Stimulated activated CD4-positive, alpha-beta T cell treated with anti-CD3 and anti-CD28 coated beads, Interleukin-15, amount 100 ng/mL, for 24 hours (primary cell): ENCODE measurements at regions not wholly inside any gene's neighbourhood (a gene's known extent, or its start where the extent isn't known, plus 50 kb on each side); places are given as distances from the start of the nearest gene placed in this dataset.
"Not testable (repeated sequence)": the region's sequence is repeated elsewhere in the genome, so short reads cannot be mapped to it uniquely, and the experiment has no call there.

ENCODE experiments used
- DNase-seq: peaks from one replicate; pipeline ENCODE4 v3.0.0-alpha.2; 2020

GRCh38 chr4:189498457-189498856 is 442.2 kb upstream of the FRG1 start:
- DNase-seq: no peak

- no peak for DNase-seq
Measured at GRCh38 chr4:189499696-189500095, 441.0 kb upstream of the FRG1 start.

- DNase-seq: no peak
Measured at GRCh38 chr4:189500970-189501369, 439.7 kb upstream of the FRG1 start.

- DNase-seq: no peak
Measured at GRCh38 chr4:189502841-189503435, 437.7 kb upstream of the FRG1 start.

DNA sequence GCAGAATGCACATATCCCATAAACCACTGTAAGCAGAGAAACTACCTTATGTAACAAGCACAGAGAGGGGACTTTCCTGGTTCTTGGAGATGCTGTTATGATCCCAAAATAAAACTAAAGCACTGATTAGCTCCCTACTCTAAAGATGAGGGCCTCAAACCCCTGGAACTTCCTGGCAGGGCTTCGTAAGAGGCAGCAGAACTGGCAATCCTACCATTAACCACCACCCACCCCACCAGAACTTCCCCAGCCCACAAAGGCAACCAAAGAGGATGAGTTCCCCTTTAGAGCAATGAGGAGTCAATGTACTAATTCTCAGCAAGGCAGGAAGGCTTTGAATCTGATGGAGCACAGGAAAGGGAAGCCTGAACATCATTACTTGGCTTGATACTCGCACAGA is 436.5 kb upstream of the FRG1 start:
- DNase-seq: no peak

DNA sequence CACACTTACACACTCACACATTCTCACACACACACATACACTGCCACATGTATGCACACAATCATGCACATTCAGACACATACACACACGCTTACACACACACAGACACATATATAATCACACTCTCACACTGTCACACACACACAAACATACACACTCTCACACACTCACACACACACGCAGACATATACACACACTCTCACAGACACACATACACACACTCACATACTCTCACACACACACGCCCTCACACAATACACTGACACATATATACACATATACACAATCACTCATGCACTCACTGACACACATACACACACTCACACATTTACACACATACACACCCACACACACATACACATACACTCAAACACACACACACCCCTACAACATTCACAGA is 435.3 kb upstream of the FRG1 start:
- no peak for DNase-seq

DNA sequence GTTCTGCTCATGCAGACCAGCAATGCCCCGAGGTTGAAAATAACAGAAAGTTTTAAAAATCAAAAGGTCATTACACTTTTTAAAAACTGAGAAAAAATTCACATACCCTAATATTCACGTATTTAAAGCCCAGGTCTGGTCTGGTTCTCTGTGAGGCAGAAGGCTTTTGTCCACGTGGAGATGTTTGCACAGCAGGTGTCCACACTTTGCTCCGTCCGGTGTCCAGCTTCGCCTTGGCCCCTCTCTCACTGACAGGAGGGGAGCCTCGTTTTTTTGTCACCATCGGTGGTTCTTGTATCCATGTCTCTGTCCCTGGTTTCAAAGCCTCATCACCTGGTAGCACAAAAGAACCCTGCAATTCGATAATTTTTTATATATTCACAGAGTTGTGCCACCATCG is 434.6 kb upstream of the FRG1 start:
- DNase-seq: no peak

DNA sequence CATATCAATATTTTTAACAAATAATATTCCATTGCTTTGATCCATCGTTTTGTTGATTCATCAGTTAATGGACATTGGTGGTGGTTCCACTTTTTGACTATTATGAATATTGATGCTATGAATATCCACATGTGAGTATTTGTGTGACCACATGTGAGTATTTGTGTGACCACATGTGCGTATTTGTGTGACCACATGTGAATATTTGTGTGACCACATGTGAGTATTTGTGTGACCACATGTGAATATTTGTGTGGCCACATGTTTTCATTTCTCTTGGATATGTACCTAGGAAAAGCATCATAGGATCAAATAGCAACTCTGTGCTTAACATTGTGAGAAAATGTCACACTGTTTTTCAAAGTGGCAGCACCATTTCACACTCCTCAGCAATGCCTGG is 433.6 kb upstream of the FRG1 start:
- no peak for DNase-seq

DNA sequence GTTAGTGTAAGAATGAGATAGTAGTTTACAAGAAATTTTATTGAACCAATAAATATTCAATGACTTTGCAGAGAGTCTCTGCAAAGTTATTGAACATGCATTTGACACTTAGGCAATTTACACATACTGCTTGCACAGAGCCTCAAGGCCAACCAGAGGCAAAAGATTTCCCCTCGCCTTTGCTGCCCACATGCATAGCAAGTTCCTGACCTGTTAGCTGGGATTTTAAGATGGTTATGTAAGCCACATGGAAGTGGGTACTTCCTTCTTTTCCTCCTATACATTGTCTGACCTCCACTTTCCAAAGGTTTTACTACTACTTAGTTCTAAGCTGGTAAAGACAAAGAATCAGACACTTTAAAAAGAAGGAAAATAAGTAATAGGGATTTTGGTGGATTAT is 430.1 kb upstream of the FRG1 start:
- no peak for DNase-seq

- no peak for DNase-seq
Measured at GRCh38 chr4:189511581-189511980, 429.1 kb upstream of the FRG1 start.

- no peak for DNase-seq
Measured at GRCh38 chr4:189513421-189513820, 427.3 kb upstream of the FRG1 start.

- no peak for DNase-seq
Measured at GRCh38 chr4:189514209-189514608, 426.5 kb upstream of the FRG1 start.

DNA sequence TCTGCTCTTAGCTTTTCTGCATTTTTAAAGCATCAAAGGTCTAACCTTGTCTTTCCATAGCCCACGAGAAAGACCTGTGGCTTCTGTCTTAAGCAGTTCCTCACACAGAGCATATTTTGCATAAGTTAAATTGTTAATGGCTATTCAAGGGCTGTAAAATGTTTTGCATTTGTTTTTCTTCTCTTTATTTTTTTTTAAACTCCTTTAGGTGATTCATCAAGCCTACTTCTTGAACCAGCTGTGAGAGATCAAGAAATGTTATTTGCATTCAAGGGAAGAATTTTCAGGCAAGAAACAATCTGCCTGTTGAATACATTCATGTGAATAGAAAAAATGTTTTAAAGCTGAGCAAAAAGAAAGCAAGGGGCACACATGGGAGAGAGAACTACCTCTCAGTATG is 423.8 kb upstream of the FRG1 start:
- DNase-seq: no peak

DNA sequence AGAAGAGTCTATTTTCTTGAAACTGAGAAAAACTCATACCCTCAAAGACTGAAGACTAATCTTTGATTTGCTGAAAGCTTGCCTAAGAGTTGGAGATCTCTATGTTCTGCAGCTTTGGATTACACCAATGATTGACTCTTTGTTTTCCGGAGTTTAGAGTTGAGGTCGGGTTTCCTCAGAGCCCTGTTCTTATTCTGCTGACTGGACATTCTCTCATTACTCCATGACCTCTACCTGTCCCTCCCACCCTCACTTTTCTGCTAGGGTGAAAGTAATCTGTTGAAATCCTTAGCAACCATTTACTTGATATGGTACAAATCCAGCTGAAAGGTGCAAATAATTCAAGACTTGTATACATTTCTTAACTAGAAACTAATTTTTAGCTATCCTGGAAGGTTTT is 421.5 kb upstream of the FRG1 start:
- DNase-seq: no peak

- DNase-seq: no peak
Measured at GRCh38 chr4:189525304-189525703, 415.4 kb upstream of the FRG1 start.

- DNase-seq: no peak
Measured at GRCh38 chr4:189530848-189531247, 409.8 kb upstream of the FRG1 start.

DNA sequence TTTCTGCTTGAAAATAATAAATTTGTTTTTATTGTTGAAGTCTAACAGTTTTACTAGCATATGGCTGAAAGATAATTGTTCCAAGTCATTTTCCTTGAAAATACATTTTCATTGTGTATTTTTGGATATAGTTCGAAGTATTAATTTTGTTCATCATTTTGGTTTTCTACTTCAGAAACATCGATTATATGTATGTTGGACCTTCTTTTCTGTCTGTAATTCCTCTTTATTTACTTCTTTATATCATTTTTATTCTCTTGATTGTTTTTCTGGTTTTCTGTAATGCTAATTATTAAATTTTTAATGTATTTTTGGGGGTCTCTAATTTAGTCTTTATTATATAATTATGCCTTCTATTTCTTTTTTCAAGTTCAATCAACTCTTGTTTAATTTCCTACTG is 407.1 kb upstream of the FRG1 start:
- no peak for DNase-seq

DNA sequence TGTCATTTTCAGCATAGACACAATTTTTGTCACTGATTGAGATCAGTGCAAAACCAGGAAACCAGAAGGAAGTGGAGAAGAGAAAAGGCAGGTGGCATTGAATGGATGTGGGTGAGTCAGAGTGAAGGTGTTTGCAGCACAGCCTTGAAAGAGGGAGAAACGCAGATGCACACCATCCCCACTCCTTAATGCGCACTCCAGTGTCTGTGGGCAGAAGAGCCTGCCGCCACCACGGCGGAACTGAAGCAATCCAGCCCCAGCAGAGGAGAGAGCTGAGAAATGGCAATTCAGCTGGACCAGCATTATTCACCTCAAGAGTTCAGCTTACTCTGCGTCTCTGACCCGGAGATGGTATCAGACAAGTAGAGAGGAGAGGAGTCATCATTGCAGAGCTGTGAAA is 393.1 kb upstream of the FRG1 start:
- DNase-seq: no peak

- no peak for DNase-seq
Measured at GRCh38 chr4:189548484-189549125, 392.1 kb upstream of the FRG1 start.

GRCh38 chr4:189551931-189552670 is 388.6 kb upstream of the FRG1 start:
- DNase-seq: not testable (repeated sequence)

GRCh38 chr4:189560605-189561004 is 380.1 kb upstream of the FRG1 start:
- not testable (repeated sequence) for DNase-seq

DNA sequence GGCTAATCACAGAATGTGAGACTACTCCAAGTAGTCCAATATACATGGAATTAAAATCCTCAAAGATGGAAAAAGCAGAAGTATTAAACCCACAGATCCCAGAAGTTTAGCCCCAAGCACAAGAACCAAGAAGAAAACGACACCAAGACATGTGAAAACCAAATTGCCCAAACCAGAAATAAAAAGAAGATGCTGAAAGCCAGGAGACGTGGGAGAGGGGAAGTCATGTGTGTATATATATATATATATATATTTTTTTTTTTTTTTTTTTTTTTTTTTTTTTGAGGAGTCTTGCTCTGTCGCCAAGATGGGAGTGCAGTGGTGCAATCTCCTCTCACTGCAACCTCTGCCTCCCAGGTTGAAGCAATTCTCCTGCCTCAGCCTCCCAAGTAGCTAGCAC is 376.9 kb upstream of the FRG1 start:
- DNase-seq: not testable (repeated sequence)

DNA sequence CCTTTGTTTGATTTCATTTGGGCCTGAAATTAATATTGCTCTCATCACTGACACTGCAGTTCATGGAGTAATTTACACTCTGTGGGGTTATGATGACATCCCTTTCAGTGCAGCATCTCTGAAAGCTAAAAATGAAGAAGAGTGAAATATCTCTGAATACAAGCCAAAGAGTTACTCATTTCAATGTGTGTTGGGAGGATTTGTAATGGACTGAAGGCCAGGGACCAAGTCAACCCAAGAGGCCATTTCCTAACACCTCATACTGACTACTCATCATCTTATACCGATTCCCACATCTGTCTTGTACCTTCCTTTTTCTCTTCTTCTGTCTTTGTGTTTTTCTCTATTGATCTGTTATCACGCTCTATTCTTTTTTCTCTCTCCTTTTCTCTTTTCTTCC is 374.4 kb upstream of the FRG1 start:
- DNase-seq: not testable (repeated sequence)

- DNase-seq: not testable (repeated sequence)
Measured at GRCh38 chr4:189566900-189567299, 373.8 kb upstream of the FRG1 start.
